Loucy (cell line): ENCODE measurements at regions not wholly inside any gene's neighbourhood (a gene's known extent, or its start where the extent isn't known, plus 50 kb on each side); places are given as distances from the start of the nearest gene placed in this dataset.

Source experiments
- H2AFZ ChIP-seq: fragments of 200-600 bp; sonication (generic); 2 replicates; pipeline ENCODE4 v1.6.0; 2016; ENCODE audit warnings: antibody characterized with exemption, mild to moderate bottlenecking, low read length, moderate library complexity
- H3F3A ChIP-seq: fragments of 200-600 bp; 2 replicates; pipeline ENCODE4 v1.6.0; 2016; ENCODE audit warnings: antibody characterized with exemption, low read depth, mild to moderate bottlenecking
- H3K27me3 ChIP-seq: fragments of 200-600 bp; sonication (generic); 2 replicates; pipeline ENCODE4 v1.6.1; 2014; ENCODE audit warnings: low read length, mild to moderate bottlenecking; ENCODE audit not compliant: insufficient read depth, poor library complexity, severe bottlenecking
- H3K36me3 ChIP-seq: fragments of 200-600 bp; sonication (generic); 2 replicates; pipeline ENCODE4 v1.6.1; 2016; ENCODE audit warnings: low read length; ENCODE audit not compliant: insufficient read depth
- H3K4me1 ChIP-seq: fragments of 200-600 bp; sonication (generic); 2 replicates; pipeline ENCODE4 v1.5.1; 2014; ENCODE audit warnings: low read length, mild to moderate bottlenecking; ENCODE audit not compliant: insufficient read depth, poor library complexity, severe bottlenecking
- H3K4me2 ChIP-seq: fragments of 200-600 bp; sonication (generic); 2 replicates; pipeline ENCODE4 v1.6.0; 2014; ENCODE audit warnings: antibody characterized with exemption, low read length, low read depth, mild to moderate bottlenecking; ENCODE audit not compliant: poor library complexity, severe bottlenecking
- H3K4me3 ChIP-seq: fragments of 200-600 bp; sonication (generic); 2 replicates; pipeline ENCODE4 v1.5.1; 2014; ENCODE audit warnings: low read length, mild to moderate bottlenecking, mixed read lengths; ENCODE audit not compliant: poor library complexity, severe bottlenecking
- H3K79me2 ChIP-seq: fragments of 200-600 bp; sonication (generic); 2 replicates; pipeline ENCODE4 v1.6.1; 2014; ENCODE audit warnings: low read length; ENCODE audit not compliant: insufficient read depth
- H3K9ac ChIP-seq: fragments of 200-600 bp; sonication (generic); 2 replicates; pipeline ENCODE4 v1.6.0; 2014; ENCODE audit warnings: mild to moderate bottlenecking, low read depth, low read length, moderate library complexity; ENCODE audit not compliant: poor library complexity, severe bottlenecking
- H3K9me2 ChIP-seq: fragments of 200-600 bp; sonication (generic); replicated peaks from 2 replicates; pipeline ENCODE4 v1.6.1; 2016; ENCODE audit warnings: low read depth, low read length, mixed read lengths
- H3K9me3 ChIP-seq: fragments of 200-600 bp; sonication (generic); 2 replicates; pipeline ENCODE4 v1.6.1; 2014; ENCODE audit warnings: mild to moderate bottlenecking, antibody characterized with exemption, low read length, low read depth; ENCODE audit not compliant: insufficient read depth
- H4K20me1 ChIP-seq: fragments of 200-600 bp; sonication (generic); 2 replicates; pipeline ENCODE4 v1.6.0; 2014; ENCODE audit warnings: antibody characterized with exemption, low read length, mild to moderate bottlenecking; ENCODE audit not compliant: insufficient read depth, poor library complexity, severe bottlenecking
- CTCF ChIP-seq: fragments of 200-600 bp; sonication (generic); conservative IDR thresholded peaks from 2 replicates; pipeline ENCODE4 v1.5.1; 2014; ENCODE audit warnings: mild to moderate bottlenecking, antibody characterized with exemption, low read length
- EZH2phosphoT487 ChIP-seq: fragments of 200-600 bp; IDR thresholded peaks from 2 replicates; pipeline ENCODE4 v1.6.1; 2018; ENCODE audit warnings: antibody characterized with exemption, mild to moderate bottlenecking, moderate library complexity, borderline replicate concordance

- no peaks in the 10 kb centered on the region for H3K79me2 ChIP-seq
- no peak overlapping the region for H2AFZ ChIP-seq
- no peaks in the 10 kb centered on the region for H3K4me1 ChIP-seq
- H4K20me1 ChIP-seq = no peaks in the 10 kb centered on the region
- H3K27me3 ChIP-seq = no peaks in the 10 kb centered on the region
- H3K4me2 ChIP-seq = no peak overlapping the region
- no peaks in the 10 kb centered on the region for H3K9me2 ChIP-seq
- H3K9ac ChIP-seq = no peak overlapping the region
- H3F3A ChIP-seq = no peaks in the 10 kb centered on the region
- no peaks in the 10 kb centered on the region; the same call in 1 of the 2 replicates for H3K9me3 ChIP-seq
- no peak overlapping the region for H3K4me3 ChIP-seq
- TF ChIP-seq CTCF (no peak), EZH2phosphoT487 (no peak)
- no peaks in the 10 kb centered on the region for H3K36me3 ChIP-seq
Observed at GRCh38 chr4:161133586-161134276, 1030.1 kb downstream of the FSTL5 start.

DNA sequence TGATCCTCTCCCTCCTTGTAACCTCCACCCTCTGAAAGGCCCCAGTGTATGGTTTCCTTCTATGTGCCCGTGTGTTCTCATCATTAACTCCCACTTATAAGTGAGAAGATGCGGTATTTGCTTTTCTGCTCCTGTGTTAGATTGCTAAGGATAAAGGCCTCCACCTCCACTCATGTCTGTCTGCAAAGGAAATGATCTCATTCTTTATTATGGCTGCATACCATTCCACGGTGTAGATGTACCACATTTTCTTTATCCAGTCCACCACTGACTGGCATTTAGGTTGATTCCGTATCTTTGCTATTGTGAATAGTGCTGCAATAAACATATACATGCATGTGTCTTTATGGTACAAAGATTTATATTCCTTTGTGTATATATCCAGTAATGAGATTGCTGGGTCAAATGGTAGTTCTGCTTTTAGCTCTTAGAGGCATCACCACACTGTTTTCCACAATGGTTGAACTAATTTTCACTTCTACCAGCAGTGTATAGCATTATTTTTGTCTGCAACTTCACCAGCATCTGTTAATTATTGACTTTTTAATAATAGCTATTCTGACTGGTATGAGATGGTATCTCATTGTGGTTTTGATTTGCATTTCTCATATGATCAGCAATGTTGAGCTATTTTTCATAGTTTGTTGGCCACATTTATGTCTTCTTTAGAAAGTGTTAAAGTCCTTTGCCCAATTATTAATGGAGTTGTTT lies 1030.9 kb downstream of the FSTL5 start:
- Histone ChIP-seq H3F3A (no peaks in the 10 kb centered on the region), H3K9me3 (no peaks in the 10 kb centered on the region; the same call in 1 of the 2 replicates), H3K27me3 (no peaks in the 10 kb centered on the region), H3K4me3 (no peak overlapping the region), H3K9ac (no peak overlapping the region), H2AFZ (no peak overlapping the region), H3K36me3 (no peaks in the 10 kb centered on the region), H3K9me2 (no peaks in the 10 kb centered on the region), H3K4me2 (no peak overlapping the region), H3K4me1 (no peaks in the 10 kb centered on the region), H3K79me2 (no peaks in the 10 kb centered on the region), H4K20me1 (no peaks in the 10 kb centered on the region)
- TF ChIP-seq EZH2phosphoT487 = no peak
- no peak for TF ChIP-seq CTCF

DNA sequence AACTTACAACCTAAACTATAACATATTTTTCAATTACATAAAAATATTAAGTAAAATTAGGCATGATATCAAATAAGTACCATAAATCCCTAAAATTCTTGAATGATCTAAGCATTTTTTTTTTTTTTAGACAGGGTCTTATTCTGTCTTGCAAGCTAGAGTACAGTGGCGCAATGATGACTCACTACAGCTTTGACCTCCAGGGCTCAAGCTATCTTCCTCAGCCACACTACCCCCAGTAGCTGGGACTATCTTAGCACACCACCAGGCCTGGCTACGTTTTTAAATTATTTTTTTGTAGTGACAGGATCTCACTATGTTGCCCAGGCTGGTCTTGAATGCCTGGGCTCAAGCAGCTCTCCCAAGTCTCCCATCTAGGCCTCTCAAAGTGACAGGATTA lies 1042.3 kb downstream of the FSTL5 start:
- Histone ChIP-seq H3K27me3 (no peaks in the 10 kb centered on the region), H3K36me3 (no peaks in the 10 kb centered on the region), H3K4me1 (no peaks in the 10 kb centered on the region), H3K79me2 (no peaks in the 10 kb centered on the region), H3K4me3 (no peak overlapping the region), H3K9me3 (no peaks in the 10 kb centered on the region; the same call in 1 of the 2 replicates), H3K9me2 (no peaks in the 10 kb centered on the region), H3K4me2 (no peak overlapping the region), H3F3A (no peaks in the 10 kb centered on the region), H3K9ac (no peak overlapping the region), H2AFZ (no peak overlapping the region), H4K20me1 (no peaks in the 10 kb centered on the region)
- TF ChIP-seq EZH2phosphoT487 (no peak), CTCF (no peak)
